ENCODE measurements at regions not wholly inside any gene's neighbourhood (a gene's known extent, or its start where the extent isn't known, plus 50 kb on each side); places are given as distances from the start of the nearest gene placed in this dataset.

GRCh38 chr9:118156846-118157245, 452.6 kb downstream of the TLR4 start:
- TF ChIP-seq POLR2A (IDR thresholded peaks at IDR 0.05; ENCODE audit: low read length) (no peak), CTCF (IDR thresholded peaks at IDR 0.05) (no peak), KDM5A (IDR thresholded peaks at IDR 0.05) (no peak), MAZ (IDR thresholded peaks at IDR 0.05; ENCODE audit: borderline replicate concordance, low read depth, low read length) (no peak), BHLHE40 (IDR thresholded peaks at IDR 0.05; ENCODE audit: low read depth, low read length) (no peak), RFX5 (IDR thresholded peaks at IDR 0.05) (no peak), ZNF302 (CRISPR knock-in tag; IDR thresholded peaks at IDR 0.05) (no peak), CEBPB (IDR thresholded peaks at IDR 0.05) (no peak), JUNB (IDR thresholded peaks at IDR 0.05) (no peak), RAD21 (conservative IDR thresholded peaks at IDR 0.05 in 1 of 2, IDR thresholded peaks at IDR 0.05 in 1 of 2) (no peak), EP300 (IDR thresholded peaks at IDR 0.05) (no peak)

All from A549 (cell line).